D721Med (cell line): ENCODE measurements at regions not wholly inside any gene's neighbourhood (a gene's known extent, or its start where the extent isn't known, plus 50 kb on each side); places are given as distances from the start of the nearest gene placed in this dataset.
"Not testable (repeated sequence)": the region's sequence is repeated elsewhere in the genome, so short reads cannot be mapped to it uniquely, and the experiment has no call there.

Experiments
- DNase-seq: peaks from one replicate; pipeline ENCODE4 v3.0.0; 2011; ENCODE audit warnings: low spot score; ENCODE audit not compliant: insufficient read length
- FAIRE-seq: peaks from 2 replicates; lab custom pipeline; 2011; peaks lifted over from hg19 to GRCh38; lab: Jason Lieb, UNC
- TF ChIP-seq, protein P1 (sequence below): IDR thresholded peaks from 2 replicates; pipeline ENCODE4 v1.5.1; 2012; ENCODE audit warnings: mild to moderate bottlenecking, control low read depth; ENCODE audit not compliant: insufficient read depth; ENCODE audit errors: missing control alignments

DNA sequence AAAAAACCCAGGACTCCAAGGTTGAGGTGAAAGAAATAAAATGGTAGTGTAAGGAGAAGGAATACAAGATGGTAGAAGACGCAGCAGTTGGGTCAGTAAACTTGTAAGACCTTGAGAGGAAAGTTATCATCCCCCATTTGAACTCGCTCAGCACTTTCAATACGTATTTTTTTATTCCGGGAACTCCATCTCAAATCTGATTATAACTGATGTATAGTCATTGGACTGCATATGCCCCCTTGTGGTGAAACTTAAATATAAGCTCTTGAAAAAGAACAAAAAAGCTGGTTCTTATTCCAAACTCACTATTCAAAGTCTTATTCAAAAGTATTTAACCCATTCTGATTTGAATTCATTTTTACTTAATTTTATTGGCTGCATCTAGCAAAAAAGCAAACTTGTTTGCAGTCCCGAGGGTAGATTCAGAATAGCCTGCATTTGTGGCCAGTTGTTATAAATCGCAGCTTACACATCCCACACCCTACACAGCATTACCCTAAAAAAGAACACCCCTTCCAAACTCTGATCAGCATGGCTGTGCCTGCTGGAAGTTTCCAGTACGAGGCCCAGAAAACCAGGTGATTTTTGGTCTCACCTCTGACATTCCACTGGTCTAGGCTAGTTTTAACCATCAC, 118.0 kb downstream of the ESM1 start:
- DNase-seq (no peak), FAIRE-seq (peak; percentile 73)
- TF ChIP-seq, protein P1, sequence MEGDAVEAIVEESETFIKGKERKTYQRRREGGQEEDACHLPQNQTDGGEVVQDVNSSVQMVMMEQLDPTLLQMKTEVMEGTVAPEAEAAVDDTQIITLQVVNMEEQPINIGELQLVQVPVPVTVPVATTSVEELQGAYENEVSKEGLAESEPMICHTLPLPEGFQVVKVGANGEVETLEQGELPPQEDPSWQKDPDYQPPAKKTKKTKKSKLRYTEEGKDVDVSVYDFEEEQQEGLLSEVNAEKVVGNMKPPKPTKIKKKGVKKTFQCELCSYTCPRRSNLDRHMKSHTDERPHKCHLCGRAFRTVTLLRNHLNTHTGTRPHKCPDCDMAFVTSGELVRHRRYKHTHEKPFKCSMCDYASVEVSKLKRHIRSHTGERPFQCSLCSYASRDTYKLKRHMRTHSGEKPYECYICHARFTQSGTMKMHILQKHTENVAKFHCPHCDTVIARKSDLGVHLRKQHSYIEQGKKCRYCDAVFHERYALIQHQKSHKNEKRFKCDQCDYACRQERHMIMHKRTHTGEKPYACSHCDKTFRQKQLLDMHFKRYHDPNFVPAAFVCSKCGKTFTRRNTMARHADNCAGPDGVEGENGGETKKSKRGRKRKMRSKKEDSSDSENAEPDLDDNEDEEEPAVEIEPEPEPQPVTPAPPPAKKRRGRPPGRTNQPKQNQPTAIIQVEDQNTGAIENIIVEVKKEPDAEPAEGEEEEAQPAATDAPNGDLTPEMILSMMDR = peak; percentile 55

DNA sequence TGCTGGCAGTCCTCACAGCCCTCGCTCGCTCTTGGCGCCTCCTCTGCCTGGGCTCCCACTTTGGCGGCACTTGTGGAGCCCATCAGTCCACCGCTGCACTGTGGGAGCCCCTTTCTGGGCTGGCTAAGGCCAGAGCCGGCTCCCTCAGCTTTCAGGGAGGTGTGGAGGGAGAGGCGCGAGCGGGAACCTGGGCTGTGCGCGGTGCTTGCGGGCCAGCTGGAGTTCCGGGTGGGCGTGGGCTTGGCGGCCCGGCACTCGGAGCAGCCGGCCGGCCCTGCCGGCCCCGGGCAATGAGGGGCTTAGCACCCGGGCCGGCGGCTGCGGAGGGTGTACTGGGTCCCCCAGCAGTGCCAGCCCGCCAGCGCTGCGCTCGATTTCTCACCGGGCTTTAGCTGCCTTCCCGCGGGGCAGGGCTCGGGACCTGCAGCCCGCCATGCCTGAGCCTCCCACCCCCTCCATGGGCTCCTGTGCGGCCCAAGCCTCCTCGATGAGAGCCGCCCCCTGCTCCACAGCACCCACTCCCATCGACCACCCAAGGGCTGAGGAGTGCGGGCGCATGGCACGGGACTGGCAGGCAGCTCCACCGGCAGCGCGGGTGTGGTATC, 120.4 kb downstream of the ESM1 start:
- DNase-seq, FAIRE-seq: not testable (repeated sequence)

DNA sequence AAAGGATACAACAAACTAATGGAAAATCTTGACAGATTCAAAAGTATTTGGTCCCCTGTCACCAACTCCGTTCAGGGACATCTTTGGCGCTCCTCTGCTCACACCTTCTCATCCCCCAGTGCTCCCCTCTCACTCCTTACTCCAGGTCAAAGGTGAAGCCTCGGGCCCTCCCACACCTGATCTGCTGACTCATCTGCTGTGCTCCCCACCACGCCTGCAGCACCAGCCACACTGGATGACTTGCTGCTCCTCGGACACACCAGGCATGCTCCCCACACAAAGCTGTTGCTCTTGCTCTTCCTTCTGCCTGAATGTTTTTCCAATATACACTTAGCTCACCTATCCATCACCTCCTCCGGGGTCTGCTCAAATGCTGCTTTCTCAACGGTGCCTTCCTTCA, 123.4 kb downstream of the ESM1 start:
- TF ChIP-seq, protein P1 = no peak
- FAIRE-seq = no peak

DNA sequence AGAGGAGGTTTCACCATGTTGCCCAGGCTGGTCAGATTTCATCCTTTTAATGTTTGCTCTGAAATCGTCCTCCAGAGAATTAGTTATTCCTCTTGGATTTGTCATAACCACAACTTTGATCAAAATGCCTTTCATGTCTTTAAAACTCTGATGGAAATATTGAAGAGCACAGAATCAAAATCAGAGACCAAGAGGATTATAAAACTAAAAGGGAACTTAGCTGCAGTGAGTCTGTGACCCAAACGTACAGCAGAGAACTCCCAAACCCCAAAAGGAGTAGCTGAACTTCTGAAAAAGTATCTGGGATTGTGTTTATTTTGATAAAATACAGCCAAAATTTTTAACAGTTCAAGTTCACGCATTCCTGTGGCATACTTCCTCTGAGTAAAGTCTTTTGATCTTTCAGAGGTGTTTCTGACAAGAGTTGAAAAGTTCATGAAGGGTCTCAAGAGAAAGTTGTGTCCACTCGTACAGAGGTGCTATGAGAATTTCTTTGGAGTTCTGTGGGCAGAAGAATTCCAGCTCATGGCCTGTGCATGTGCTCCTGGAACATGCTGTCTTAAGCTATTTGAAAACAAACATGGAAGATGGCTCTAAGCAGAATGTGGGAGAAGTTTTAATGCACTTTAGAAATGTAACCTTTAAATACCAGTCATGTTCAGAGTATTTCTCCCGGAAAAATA, 124.0 kb downstream of the ESM1 start:
- DNase-seq = no peak
- FAIRE-seq = no peak
- TF ChIP-seq, protein P1 = no peak

More for the DNA sequence above, 123.4 kb downstream of the ESM1 start:
- no peak for DNase-seq

DNA sequence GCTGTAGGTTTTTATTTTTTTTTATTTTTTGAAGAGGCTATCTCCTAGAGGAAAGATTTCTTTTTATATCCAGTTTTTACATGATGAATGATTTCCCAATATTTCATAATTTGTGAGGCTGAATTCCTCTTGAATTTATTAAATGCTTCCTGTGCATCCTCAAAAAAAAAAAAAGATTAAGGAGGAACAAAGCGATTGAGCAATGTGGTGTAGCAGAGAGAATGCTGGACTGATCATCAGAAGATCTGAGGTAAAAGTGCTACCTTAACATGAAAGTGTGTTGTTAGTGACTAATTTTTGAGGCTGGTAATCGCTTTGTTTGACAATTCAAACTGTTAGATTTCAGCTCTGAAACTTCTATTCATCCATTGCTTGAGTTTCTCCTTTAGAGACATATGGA, 125.1 kb downstream of the ESM1 start:
- DNase-seq (no peak), FAIRE-seq (no peak)
- TF ChIP-seq, protein P1 = no peak

DNA sequence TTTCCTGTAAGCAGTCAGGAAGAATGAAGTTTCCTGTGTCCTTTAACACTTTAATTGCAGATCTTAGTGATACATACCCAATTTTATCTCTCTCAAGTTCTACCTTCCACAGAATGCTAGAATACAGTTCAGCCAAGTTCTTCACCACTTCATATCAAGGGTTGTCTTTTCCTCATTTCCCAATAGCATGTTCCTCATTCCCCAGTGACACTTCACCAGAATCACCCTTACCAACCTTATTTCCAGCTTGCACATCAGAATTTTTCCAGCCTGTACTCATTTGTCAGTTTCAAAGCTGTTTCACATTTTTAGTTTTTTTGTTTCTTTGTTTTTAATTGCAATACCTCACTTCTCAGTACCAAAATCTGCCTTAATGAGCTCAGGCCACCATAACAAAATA, 126.1 kb downstream of the ESM1 start:
- FAIRE-seq = no peak
- TF ChIP-seq, protein P1 = no peak
- no peak for DNase-seq

DNA sequence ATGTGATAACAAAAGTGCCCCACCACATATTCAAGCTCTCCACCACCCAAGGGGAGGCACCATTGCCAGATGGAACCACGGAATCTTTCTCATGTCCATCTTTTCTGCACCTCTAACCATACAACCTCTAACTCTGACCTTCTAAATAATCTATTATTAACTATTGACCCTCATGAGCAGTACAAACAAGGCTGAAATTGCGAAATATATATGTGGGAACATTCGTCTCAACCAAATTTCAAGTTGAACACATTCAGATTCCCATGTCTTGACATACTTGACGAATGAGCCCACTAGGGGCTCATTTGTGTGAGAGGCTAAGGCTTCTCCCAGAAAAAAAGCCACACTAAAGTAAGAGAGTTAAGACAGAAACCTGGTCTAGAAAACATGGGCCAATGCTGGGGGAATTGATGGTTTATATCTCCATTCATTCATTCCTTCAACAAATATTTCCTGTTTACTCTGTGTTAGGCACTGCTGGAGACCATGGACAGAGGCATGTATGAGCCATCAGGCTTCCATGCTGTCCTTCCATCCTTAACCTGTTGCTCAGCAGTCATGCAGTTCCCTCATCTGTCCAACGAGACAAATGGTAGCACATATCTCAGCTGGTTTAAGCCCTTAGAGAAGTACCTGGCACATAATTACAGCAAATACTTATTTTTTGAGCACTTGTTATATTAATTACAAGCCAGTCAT, 130.4 kb downstream of the ESM1 start:
- no peak for DNase-seq
- FAIRE-seq = no peak
- TF ChIP-seq, protein P1 = no peak
